HG02870 (cell line): ENCODE measurements at regions not wholly inside any gene's neighbourhood (a gene's known extent, or its start where the extent isn't known, plus 50 kb on each side); places are given as distances from the start of the nearest gene placed in this dataset.
A peak's percentile ranks its signal among the peaks of the same experiment; 100 is the strongest.
"Not testable (repeated sequence)": the region's sequence is repeated elsewhere in the genome, so short reads cannot be mapped to it uniquely, and the experiment has no call there.

Source experiments
- ATAC-seq: cut with Tn5 transposase; IDR thresholded peaks from one replicate; pipeline ENCODE4 v1.9.1; 2021; ENCODE audit warnings: mild to moderate bottlenecking, moderate library complexity; ENCODE audit not compliant: unreplicated experiment

DNA sequence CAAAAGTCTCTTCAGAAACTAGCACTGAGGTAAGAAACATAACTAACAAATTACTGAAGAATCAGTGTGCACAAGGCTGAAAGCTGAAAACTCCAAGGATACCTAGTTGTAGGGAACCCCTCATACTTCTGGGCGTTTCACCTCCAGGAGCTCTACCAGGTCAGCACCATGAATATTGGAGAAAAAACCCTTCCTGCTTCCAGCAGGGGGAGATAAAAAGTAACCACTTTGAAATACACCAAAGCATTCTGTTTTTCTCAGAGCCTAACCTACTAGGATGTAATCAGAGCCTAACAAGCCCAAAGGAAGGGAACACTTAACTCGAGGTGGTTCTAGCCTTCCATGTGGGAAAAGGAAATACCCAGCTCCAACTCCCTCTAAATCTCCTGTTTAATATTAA lies 175.8 kb upstream of the MME start:
- no peak for ATAC-seq

DNA sequence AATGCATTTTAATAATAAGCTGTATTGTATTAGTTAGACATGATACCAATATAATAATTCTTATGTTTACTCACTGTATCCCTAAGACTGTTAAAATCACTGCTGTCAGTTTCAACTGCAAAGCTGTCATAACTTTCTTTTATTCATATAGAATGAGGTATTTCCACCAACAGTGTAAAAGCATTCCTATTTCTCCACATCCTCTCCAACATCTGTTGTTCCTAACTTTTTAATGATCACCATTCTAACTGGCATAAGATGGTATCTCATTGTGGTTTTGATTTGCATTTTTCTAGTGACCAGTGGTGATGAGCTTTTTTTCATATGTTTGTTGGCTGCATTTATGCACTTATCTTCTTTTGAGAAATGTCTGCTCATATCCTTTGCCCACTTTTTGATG lies 177.6 kb upstream of the MME start:
- not testable (repeated sequence) for ATAC-seq

DNA sequence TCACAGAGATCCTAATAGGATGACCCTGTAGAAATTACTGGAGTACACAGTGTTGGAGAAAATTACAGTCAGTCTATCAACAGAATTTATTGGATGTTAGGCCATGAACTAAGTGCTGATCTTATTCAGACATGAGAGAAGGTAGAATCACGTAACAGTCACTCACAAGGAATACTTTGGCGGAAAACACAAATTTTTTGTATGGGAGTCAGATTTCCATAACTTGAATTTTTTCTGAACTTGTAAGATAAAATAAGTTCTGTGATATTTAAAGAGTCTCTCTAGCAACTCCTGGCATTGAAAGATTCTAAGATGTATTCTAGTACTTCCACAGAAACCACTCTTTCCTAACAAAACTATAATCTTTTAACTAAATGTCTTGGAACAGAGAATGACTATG lies 178.8 kb upstream of the MME start:
- no peak for ATAC-seq

DNA sequence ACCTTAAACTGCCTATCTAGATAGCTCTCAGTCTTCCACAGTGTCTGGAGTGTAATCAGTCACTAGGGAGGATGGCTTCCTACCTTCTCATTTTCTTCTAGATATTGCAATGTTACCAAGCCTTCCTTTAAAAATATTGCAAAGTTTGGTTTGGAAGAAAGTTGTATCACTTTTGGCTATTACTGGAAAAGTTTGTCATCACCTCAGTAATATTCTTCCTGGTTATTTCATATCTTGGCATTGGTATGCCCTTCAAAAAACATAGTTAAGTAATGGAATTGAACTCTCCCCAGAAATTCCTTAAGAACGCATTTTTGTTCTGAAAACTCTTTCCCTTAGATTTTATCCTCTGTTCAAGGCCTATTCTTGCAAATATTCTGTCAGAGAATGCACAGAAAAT lies 179.3 kb upstream of the MME start:
- ATAC-seq: no peak

DNA sequence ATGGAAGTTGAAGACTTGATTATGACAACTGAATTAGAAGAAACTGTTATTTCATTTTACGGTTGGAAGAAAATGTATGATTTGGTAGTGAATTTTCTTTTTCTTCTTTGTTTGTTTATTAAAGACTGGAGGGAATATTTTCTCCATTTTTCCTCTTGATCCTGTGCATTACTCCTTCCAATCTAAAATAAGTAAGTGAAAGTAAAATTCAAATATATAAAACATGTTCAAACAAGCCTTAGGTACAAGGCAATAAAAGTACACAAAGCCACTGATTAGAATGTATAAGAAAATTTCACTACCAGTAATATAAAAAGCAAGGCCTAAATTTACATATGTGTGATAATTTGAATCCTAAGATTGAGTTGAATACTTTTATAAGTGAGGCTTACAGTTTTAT lies 181.2 kb upstream of the MME start:
- ATAC-seq: no peak

DNA sequence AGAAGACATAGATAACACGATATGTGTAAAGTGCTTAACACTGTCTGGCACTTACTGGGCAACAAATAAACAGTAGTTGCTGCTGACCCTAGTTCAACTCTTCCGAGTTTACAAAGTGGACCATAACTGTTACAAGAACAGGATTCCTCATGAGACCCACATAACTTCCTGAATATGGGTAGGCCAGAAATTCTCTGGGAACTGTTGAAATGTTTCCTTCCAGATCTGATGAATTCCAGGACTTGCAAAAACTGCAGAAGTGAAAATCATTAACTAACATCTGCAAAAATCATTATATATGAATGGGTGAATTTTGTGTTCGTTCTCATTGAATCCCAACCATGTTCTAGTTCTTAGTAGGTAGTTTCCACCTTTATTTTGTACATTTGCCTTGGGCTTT lies 181.7 kb upstream of the MME start:
- no peak for ATAC-seq

DNA sequence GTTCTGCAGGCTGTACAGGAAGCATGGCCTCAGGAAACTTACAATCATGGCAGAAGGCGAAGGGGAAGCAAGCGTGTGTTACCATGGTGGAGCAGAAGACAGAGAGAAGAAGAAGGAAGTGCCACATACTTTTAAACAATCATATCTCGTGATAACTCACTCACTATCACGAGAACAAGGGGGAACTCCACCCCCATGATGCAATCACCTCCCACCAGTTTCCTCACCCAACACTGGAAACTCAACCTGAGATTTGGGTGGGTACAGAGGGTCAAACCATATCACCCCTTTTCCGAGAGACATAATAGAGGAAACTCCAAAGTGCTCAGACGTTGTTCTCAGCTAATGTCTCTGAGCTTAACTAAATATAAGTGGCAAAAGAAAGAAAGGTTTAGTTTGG lies 186.3 kb upstream of the MME start:
- ATAC-seq: no peak

DNA sequence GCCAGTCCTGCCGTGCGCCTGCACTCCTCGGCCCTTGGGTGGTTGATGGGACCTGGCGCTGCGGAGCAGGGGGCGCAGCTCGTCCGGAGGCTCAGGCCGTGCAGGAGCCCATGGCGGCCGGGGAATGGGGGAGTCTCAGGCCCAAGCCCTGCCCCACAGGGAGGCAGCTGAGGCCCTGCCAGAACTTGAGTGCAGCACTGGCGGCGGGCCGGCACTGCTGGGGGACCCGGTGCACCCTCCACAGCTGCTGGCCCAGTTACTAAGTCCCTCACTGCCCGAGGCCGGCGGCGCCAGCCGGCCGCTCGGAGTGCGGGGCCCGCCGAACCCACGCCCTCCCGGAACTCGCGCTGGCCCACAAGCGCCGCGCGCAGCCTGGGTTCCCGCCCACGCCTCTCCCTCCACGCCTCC lies 190.9 kb upstream of the MME start:
- ATAC-seq: no peak

DNA sequence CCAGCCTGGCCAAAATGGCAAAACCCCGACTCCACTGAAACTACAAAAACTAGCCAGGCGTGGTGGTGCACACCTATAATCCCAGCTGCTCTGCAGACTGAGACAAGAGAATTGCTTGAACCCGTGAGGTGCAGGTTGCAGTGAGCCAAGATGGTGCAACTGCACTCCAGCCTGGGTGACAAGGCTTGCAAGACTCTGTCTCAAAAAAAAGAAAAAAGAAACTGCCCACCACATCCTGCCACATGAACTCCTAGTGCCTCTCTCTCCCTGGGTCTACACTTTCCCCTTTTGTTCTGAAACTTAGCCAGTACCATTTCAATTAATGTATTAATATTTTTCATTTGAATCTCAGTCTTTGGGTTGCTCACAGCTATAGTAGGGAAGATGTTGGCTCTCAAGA lies 192.2 kb upstream of the MME start:
- no peak for ATAC-seq

DNA sequence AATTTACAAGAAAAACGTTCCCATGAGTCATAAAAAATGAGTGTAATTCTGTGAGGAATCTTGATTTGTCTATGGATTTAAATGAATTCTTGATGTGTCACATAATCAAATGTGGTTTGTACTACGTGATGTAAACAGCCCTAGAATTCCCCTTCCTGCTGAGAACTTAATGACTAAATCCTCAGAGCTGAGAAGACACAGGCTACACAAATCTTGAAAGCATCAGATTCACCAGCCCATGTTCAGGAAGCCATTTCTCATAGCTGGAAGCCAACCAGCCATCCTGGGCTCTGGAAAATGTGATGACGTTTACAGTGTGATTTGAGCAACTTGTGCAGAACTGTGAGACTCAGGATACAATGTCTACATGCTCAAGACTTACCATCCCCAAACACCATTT lies 193.7 kb upstream of the MME start:
- no peak for ATAC-seq

DNA sequence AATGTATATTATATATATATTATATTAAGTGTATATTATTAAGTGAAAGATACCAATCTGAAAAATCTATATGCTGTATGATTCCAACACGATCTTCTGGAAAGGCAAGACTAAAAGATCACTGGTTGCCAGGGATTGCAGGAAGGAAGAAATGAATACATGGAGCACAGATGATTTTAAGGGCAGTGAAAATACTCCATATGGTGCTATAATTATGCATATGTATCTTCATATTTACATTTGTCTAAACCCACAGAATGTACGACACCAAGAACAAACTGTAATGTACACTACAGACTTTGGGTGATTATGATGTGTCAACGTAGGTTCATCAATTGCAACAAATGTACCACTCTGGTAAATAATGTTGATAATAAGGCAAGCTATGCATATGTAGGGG lies 194.7 kb upstream of the MME start:
- ATAC-seq: no peak

DNA sequence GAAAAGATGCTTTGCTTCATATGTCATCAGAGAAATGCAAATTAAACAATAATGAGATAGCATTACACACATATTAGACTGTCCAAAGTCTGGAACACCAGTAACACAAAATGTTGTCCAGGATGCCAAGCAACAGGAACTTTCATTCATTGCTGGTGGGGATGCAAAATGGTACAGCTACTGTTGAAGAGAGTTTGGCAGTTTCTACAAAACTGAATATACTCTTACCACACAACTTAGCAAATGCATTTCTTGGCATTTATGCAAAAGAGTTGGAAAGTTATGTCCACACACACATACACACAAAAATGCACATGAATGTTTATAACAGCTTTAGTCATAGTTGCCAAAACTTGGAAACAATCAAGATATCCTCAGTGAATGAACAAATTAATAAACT lies 195.2 kb upstream of the MME start:
- no peak for ATAC-seq

DNA sequence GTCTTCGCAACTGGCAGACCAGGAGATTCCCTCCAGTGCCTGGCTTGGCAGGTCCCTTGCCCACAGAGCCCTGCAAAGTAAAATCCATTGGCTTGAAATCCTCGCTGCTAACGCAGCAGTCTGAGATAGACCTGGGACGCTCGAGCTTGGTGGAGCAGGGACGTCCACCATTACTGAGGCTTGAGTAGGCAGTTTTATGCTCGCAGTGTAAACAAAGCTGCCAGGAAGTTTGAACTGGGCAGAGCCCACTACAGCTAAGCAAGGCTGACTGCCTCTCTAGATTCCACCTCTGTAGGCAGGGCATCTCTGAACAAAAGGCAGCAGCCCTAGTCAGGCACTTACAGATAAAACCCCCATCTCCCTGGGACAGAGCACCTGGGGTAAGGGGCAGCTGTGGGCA lies 205.0 kb upstream of the MME start:
- no peak for ATAC-seq

DNA sequence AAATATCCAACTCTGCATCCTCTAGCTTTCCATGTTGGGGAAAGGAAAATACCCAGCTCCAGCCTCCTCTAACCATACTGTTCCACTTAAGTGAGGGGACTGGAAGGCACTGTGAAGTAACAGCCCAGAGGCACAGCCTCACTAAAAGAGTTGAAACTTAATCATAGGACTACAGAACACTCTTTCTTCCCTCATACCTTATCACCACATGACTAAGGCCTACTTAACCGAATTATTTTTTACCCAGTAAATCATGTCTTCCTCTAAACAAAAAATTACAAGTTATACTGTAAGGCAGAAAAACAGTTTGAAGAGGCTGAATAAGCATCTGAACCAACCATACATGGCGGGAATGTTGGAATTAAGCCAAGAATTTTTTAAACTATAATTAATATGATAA lies 207.4 kb upstream of the MME start:
- ATAC-seq: no peak

DNA sequence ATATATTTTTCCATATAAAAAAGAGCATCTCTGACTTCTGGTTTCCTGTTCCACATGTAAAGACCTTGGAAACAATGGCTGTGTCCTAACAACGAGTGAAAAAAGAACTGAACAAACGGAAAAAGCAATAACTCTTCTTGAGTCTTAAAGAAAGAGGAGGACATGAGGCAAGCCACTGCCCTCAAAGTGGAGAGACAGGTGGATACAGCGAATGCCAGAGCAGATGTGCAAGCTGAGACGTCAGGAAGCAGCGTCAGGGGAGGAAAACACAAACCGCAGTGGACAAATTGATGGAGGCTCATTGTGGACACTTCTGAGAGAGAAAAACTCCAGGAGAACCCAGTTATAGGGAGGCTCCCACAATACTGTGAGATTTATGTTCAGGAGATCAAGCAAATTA lies 208.0 kb upstream of the MME start:
- ATAC-seq: no peak

DNA sequence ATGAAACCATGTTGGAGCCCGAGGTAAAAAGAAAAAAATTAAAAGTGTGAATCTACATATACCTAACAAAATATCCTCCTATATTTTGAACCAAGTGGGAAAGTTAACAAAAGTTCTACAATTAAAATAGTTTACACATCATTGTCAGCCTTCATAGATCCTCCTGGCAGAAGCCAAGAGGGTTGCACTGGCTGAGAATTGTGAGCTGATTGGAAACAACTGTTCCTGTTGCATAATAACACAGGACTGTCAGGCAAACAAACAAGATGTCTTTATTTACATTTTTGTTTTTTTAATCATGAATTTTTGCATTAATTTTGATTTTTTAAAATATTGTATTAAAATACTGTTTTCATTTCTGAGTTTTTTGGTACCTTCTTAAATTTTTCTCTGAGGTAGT lies 215.2 kb upstream of the MME start:
- ATAC-seq: no peak

DNA sequence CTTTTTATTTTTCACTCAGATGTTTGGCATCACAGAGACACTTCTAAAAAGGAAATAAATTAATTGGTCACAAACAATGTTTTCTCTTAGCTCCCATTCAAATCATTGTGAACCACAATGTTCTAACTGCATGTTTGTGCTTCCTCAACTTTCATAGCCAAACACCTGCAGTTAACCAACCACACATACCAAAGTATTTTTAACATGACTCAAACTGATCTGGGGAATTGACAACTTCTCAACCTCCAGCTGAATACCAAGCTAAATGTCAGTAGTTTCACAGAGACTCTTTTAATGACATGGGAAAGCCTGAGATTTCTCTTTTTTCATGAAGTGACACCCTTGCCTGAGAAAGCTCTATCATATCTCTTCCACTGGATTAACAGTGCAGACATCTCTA lies 217.9 kb upstream of the MME start:
- peak; percentile 87 for ATAC-seq

DNA sequence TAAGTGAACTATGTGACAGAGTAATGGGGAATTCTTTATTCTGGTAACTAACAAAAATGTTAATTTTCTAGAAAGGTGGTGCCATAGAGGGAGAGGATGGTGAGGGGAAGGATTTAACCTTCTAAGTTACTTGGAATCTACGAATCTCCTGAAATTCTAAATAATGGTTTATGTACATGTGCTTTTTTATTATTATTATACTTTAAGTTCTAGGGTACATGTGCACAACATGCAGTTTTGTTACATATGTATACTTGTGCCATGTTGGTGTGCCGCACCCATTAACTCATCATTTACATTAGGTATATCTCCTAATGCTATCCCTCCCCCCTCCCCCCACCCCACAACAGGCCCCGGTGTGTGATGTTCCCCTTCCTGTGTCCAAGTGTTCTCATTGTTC lies 227.1 kb upstream of the MME start:
- not testable (repeated sequence) for ATAC-seq

DNA sequence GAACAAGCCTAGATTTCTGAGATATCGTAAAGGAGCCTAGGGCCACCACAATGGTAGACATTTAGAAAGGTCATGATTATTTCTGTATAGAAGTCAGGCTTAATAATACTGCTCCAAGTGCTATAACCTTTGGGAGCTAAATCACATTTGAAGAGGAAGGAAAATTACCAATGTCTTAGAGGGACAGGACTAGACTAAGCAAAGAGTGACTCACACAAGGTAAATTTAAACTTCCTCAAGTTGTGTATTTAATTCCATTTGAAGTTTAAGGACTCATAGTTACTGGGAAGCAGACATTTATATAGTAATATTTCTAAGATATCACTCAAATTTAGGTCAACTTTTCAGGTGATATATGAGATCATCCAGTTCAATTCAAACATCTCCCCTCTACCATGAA lies 227.6 kb upstream of the MME start:
- no peak for ATAC-seq

DNA sequence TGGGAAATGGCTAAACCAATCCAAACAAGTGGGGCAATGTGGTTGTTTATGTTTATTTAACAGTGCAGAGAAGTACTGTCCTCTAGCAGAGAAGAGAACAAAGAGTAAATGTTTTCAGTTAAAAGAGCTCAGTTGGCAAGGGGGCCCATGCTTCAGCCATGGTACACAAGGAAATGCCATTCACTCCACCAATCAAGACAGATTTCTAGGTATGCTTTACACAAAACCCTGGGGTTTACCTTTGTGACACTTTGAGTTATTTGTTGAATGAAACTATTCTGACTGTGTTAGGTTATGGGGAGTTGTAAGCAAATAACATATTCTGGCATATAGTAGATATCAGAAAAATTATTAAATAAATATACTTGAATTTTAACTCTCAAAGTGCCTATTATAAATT lies 228.5 kb upstream of the MME start:
- ATAC-seq: no peak

DNA sequence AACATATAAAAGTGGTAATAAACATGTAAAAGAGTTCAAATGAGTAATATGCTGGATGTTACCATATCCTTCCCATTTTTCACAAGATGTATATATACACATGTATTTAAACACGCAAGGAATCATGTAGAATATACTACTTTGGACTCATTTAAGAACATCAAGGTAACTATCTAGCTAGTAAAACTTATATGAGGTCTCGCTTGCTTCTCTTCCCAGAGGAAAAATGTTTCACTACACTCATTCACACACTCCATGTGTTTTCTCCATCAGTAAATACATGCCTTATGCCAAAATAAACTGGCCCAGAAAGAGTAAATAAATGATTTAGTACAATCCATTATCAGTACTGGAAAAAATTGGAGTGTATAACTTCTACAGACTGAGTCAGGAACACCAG lies 229.2 kb upstream of the MME start:
- no peak for ATAC-seq

DNA sequence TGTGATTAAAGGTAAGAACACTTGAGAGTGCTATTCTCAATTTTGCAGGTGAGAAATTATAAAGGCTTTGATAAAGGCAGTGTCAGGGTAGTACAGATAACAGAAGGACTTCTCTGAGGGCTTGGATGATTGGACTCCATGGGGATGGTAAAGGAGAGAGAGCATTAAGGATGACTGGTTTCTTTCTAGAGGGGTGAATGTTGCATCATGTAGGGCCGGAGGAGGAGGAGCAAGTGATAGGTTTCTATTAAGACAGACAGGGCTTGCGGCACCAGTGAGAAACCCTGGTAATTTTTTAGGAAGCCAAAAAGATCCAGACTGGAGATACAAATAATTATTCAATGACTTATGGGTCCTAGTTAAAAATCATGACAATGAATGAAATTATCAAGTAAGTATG lies 230.7 kb upstream of the MME start:
- no peak for ATAC-seq

DNA sequence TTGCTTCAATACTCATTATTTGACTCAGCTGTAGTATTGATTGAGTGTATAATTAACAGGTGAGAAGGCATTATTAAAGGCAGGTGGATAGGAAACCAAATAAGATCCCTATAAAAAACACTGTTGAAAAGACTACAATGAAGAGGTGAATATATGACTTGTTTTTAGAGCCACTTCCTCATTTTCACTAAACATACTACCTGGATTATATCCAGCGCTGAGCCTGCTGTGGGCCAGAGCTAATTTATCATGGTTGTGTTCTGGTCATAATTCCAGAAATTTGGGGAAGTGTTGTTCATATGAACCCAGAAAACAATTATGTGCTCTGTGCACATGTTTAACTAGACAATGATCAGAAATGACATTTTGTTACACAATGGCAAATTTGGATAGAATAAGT lies 235.3 kb upstream of the MME start:
- ATAC-seq: no peak

DNA sequence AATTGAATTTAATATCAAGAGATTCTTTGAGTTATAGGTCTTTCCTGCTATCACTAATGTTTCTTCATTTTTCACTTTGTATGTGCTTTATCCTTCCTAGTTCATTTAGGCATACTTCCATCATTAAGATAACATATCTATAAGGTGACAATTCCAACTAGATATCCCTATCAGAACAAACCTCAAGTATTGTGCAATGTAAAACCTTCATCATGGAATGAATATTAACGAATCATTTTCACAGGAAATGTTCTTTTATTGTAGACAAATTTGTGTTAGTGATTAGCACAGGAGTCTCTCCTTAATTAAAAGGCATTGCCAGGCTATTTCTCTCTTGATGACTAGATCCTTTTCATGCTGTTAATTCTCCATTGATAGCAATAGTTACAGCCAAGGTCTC lies 236.5 kb upstream of the MME start:
- no peak for ATAC-seq
